ENCODE measurements at regions not wholly inside any gene's neighbourhood (a gene's known extent, or its start where the extent isn't known, plus 50 kb on each side); places are given as distances from the start of the nearest gene placed in this dataset.
"Not testable (repeated sequence)": the region's sequence is repeated elsewhere in the genome, so short reads cannot be mapped to it uniquely, and the experiment has no call there.

DNA sequence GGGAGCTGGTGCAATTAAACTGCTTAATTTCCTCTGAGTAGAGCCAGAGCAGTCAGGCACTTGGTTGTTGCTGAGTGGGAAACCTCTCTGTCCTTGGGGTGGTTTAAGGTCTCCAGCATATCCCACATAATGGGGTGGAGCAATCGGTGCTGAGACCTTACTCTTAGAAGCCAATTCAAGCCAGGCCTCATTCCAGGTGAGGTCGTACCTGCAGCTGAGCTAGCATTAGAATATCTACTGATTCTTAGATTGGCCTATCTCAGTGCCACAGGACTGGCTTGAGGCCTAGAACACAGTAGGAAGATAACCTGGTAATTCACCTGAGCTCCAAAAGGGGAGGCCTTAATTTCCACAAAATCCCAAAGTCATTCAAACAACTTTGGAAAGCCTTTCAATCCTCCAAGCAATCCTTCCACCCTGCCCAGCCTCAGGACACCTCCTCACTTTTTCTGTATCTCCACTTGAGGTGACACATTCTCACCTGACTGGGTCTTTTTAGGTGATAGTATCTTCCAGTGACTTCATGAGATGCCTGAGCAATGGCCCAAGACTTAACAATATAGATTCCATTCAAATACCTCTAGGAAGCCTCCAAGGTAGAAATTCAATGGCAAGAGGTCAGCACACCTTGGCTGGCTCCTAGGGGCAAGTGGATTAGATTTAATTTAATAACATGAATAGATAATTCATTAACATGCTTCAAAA, 91.0 kb downstream of the FEM1C start:
- no peak for TF ChIP-seq POLR2A (IDR thresholded peaks at IDR 0.05; ENCODE audit: low read depth)
- no peak for TF ChIP-seq EP300 (IDR thresholded peaks at IDR 0.05)
- TF ChIP-seq, protein P1, sequence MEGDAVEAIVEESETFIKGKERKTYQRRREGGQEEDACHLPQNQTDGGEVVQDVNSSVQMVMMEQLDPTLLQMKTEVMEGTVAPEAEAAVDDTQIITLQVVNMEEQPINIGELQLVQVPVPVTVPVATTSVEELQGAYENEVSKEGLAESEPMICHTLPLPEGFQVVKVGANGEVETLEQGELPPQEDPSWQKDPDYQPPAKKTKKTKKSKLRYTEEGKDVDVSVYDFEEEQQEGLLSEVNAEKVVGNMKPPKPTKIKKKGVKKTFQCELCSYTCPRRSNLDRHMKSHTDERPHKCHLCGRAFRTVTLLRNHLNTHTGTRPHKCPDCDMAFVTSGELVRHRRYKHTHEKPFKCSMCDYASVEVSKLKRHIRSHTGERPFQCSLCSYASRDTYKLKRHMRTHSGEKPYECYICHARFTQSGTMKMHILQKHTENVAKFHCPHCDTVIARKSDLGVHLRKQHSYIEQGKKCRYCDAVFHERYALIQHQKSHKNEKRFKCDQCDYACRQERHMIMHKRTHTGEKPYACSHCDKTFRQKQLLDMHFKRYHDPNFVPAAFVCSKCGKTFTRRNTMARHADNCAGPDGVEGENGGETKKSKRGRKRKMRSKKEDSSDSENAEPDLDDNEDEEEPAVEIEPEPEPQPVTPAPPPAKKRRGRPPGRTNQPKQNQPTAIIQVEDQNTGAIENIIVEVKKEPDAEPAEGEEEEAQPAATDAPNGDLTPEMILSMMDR (IDR thresholded peaks at IDR 0.05): no peak
- no peak for TF ChIP-seq POLR2AphosphoS5 (IDR thresholded peaks at IDR 0.05)
- no peak for DNase-seq (ENCODE audit: extremely low spot score)

DNA sequence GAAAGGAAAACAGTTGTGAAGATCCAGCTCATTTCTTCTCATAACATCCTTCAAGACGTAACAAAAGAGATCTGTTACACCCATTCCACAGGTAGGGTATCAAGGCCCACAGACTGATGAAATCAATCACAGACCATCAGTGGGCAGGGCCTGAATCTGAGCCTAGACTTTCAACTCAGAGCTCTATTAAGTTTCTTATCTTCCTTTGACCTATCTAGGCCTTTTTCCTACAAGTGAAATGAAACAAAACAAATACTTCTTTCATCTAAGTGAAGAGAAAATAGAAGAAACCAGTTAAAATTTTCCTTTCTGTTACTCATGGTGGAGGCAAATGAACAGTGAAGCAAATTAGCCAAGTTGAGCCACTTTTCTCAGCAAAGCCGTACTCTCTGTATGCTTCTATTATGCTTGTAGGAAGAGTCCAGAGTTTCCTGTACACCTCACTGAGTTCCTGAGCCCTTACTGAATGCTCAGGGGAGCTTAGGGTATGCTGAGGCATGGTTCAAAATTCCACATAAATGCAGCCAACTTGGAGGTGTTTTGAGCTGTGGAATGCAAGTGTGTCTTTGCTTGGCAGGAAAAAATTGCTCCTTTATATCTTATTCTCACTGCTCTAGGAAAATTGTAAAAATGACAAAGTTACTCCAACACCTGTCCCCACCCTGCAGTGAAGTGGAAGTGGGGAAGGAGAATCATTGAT, 91.9 kb downstream of the FEM1C start:
- Histone ChIP-seq H3K27ac (replicated peaks in 1 of 4) (no peak overlapping the region), H3K9me3 (no peaks in the 10 kb centered on the region), H3K4me3 (no peak overlapping the region), H3K27me3 (no peaks in the 10 kb centered on the region), H3K36me3 (no peaks in the 10 kb centered on the region), H3K4me1 (peaks cover 10 to 21% (median 13%) of the 10 kb centered on the region in 4 donors)
- no peak for DNase-seq (ENCODE audit: extremely low spot score)
- TF ChIP-seq, protein P1 (IDR thresholded peaks at IDR 0.05): no peak
- TF ChIP-seq EP300 (IDR thresholded peaks at IDR 0.05): no peak
- no peak for TF ChIP-seq POLR2AphosphoS5 (IDR thresholded peaks at IDR 0.05)
- TF ChIP-seq POLR2A (IDR thresholded peaks at IDR 0.05; ENCODE audit: low read depth): no peak
- intact Hi-C loops (cut with DNase I): no loop called here
- 75% methylated on average over 2 of the region's 2 CpGs for WGBS

More for the DNA sequence above, 91.0 kb downstream of the FEM1C start:
- intact Hi-C loops (cut with DNase I): no loop called here
- H3K27me3 ChIP-seq: no peaks in the 10 kb centered on the region
- H3K27ac ChIP-seq (replicated peaks in 1 of 4): no peak overlapping the region
- H3K9me3 ChIP-seq: no peaks in the 10 kb centered on the region
- H3K4me1 ChIP-seq: peaks cover 10 to 27% (median 13%) of the 10 kb centered on the region in 4 donors
- H3K4me3 ChIP-seq: no peak overlapping the region
- no peaks in the 10 kb centered on the region for H3K36me3 ChIP-seq
- 96% methylated on average over 2 of the region's 2 CpGs for WGBS

DNA sequence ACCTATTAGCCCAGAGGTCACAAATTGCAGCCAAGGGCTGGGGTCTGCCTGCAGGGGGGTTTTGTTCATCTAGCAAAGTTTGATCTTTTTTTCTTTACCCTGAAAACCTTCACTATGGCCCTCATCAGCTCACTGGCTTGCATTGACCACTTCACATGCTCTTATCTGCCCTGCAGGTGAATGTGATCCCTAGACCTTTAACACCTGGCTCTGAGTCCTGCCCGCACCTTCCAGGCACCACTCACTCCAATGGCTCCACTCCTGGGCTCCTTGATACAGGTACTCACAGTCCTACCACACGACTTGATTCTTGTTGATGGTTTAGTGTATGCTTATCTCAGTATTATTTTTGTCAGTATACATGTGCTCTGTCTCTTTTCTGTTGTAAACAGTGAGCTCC, 92.5 kb downstream of the FEM1C start:
- no peaks in the 10 kb centered on the region for H3K9me3 ChIP-seq
- no peaks in the 10 kb centered on the region for H3K36me3 ChIP-seq
- intact Hi-C loops (cut with DNase I): no loop called here
- peaks cover 10 to 17% (median 13%) of the 10 kb centered on the region in 4 donors for H3K4me1 ChIP-seq
- no peak for DNase-seq (ENCODE audit: extremely low spot score)
- no peaks in the 10 kb centered on the region for H3K27me3 ChIP-seq
- no peak overlapping the region for H3K4me3 ChIP-seq
- no peak overlapping the region for H3K27ac ChIP-seq (replicated peaks in 1 of 4)
- 96% methylated on average over 2 of the region's 2 CpGs for WGBS
- no peak for TF ChIP-seq POLR2AphosphoS5 (IDR thresholded peaks at IDR 0.05)
- TF ChIP-seq, protein P1 (IDR thresholded peaks at IDR 0.05): no peak
- no peak for TF ChIP-seq EP300 (IDR thresholded peaks at IDR 0.05)
- no peak for TF ChIP-seq POLR2A (IDR thresholded peaks at IDR 0.05; ENCODE audit: low read depth)

DNA sequence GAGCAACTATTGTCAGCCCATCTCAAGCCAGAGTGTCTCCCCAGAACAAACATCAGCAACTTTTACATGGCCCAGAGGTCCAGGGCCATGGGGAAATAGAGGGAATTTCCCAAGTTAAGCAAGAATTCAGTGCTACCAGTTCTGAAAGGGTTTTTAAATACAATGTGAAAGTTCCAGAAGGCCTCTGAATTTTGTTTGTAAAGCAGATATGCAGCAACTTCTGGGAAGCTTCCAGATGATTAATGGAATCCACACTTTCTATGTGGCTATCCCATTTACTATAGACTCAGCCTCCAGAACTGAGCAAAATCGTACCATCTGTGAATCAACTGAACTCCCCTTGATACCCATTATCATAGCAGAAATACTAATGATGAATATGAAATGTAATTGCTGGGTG, 93.8 kb downstream of the FEM1C start:
- Histone ChIP-seq H3K4me1 (peaks cover 10 to 17% (median 13%) of the 10 kb centered on the region in 4 donors), H3K9me3 (no peaks in the 10 kb centered on the region), H3K27me3 (no peaks in the 10 kb centered on the region), H3K27ac (replicated peaks in 1 of 4) (no peak overlapping the region), H3K36me3 (no peaks in the 10 kb centered on the region), H3K4me3 (no peak overlapping the region)
- intact Hi-C loops (cut with DNase I): no loop called here
- DNase-seq (ENCODE audit: extremely low spot score): no peak
- TF ChIP-seq EP300 (IDR thresholded peaks at IDR 0.05): no peak
- TF ChIP-seq, protein P1 (IDR thresholded peaks at IDR 0.05): no peak
- TF ChIP-seq POLR2A (IDR thresholded peaks at IDR 0.05; ENCODE audit: low read depth): no peak
- TF ChIP-seq POLR2AphosphoS5 (IDR thresholded peaks at IDR 0.05): no peak
- 72% methylated on average over 1 of the region's 1 CpG for WGBS

DNA sequence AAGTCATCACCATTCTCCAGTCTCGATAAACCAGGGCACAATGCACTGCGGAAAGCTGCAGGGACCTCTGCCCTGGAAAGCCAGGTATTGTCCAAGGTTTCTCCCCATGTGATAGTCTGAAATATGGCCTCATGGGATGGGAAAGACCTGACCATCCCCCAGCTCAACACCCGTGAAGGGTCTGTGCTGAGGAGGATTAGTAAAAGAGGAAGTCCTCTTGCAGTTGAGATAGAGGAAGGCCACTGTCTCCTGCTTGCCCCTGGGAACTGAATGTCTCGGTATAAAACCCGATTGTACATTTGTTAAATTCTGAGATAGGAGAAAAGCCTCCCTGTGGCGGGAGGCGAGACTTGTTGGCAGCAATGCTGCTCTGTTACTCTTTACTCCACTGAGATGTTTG, 95.9 kb downstream of the FEM1C start:
- H3K4me3 ChIP-seq; H3K9me3 ChIP-seq; H3K27ac ChIP-seq (replicated peaks in 1 of 4); DNase-seq (ENCODE audit: extremely low spot score); H3K36me3 ChIP-seq; H3K27me3 ChIP-seq; intact Hi-C loops (cut with DNase I): not testable (repeated sequence)
- H3K4me1 ChIP-seq: peaks cover 9 to 13% (median 9%) of the 10 kb centered on the region in 4 donors
- 85% methylated on average over 5 of the region's 7 CpGs for WGBS
